Stimulated activated CD4-positive, alpha-beta T cell treated with anti-CD3 and anti-CD28 coated beads, Interleukin-12 subunit alpha, Interleukin-12 subunit beta, amount 100 ng/mL, for 48 hours (primary cell): ENCODE measurements at regions not wholly inside any gene's neighbourhood (a gene's known extent, or its start where the extent isn't known, plus 50 kb on each side); places are given as distances from the start of the nearest gene placed in this dataset.
"Not testable (repeated sequence)": the region's sequence is repeated elsewhere in the genome, so short reads cannot be mapped to it uniquely, and the experiment has no call there.

Experiments
- DNase-seq, 3 donors: peaks; one replicate each; pipeline ENCODE4 v3.0.0-alpha.2; 2020; ENCODE audit warnings: low read depth in 2 of 3, low spot score in 1 of 3

- no peak for DNase-seq
Observed at GRCh38 chr3:68676136-68676535, 256.2 kb downstream of the TAFA4 start.

- DNase-seq, result no peak
Observed at GRCh38 chr3:68667346-68667745, 265.0 kb downstream of the TAFA4 start.

- no peak for DNase-seq
Observed at GRCh38 chr3:68666429-68667136, 265.8 kb downstream of the TAFA4 start.

DNA sequence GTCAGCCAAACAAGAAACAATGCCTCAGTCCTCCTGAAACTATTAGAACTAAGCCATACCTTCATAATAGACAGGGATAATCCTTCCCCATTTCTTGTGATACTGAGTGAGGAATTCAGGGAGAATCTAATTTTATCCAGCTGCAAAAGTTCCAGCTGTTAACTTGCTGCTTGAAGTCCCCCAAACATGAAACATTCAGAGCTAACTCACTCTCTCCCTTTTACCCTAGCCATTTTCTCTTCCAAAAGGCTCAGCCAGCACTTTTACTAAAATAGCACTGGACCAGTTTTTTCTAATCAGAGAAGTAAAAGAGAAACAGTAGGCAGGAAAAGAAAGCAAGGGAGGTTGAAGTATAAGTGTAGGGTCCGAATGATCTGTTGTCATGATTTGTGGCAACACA is 268.1 kb downstream of the TAFA4 start:
- DNase-seq, result no peak

- no peak for DNase-seq
Observed at GRCh38 chr3:68662176-68662575, 270.2 kb downstream of the TAFA4 start.

GRCh38 chr3:68650657-68651056 is 281.7 kb downstream of the TAFA4 start:
- DNase-seq, result not testable (repeated sequence)

DNA sequence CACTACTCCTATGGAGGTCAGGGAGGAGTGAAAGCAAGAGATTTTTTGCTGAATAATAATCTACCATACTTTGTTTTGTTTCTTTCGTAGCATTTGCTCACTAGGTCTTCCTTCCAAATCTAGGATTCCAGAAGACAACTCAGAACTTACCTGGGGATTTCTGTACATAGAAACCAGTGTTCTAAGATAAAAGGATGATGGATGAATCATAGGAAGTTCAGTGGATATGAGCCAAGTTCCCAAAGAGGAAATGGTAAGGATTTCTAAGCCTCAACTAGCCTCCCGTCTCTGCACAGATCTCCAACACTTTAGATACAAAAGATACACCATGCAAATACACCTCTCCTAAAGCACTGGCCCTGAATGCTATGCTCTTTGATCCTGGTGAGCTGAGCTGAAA is 283.9 kb downstream of the TAFA4 start:
- DNase-seq, result no peak

DNA sequence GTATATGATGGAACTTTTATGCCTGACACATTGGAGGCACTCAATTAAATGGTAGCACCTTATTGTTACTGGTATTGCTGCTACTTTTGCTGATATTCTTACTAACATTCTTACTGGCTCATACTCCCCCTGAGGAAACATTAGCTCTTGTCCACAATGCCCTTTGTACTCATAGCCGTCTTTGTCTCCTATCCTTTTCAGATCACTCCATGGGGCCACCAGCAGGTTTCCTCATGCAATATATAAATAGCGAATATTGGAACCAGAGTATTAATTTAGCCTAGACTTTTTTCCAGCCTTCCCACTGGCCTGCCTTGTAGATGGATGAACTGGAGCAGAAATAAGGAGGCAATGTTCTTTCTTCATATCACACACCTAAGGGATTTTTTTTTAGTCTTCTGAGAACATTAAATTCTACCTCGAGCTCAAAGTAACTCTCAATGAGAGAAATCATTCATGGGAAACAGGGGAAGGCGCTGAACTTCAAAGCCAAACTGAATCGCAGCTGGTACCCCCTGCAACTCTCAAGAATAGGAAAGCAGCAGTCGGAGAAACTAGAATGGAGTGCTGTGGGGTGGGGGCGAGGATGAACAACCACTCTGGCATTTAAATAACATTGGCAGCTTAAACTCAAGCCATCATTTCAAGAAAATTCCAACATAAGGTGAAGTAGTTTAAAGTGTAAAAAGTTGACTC is 300.3 kb downstream of the TAFA4 start:
- no peak for DNase-seq

- no peak for DNase-seq
Observed at GRCh38 chr3:68620211-68620610, 312.1 kb downstream of the TAFA4 start.

DNA sequence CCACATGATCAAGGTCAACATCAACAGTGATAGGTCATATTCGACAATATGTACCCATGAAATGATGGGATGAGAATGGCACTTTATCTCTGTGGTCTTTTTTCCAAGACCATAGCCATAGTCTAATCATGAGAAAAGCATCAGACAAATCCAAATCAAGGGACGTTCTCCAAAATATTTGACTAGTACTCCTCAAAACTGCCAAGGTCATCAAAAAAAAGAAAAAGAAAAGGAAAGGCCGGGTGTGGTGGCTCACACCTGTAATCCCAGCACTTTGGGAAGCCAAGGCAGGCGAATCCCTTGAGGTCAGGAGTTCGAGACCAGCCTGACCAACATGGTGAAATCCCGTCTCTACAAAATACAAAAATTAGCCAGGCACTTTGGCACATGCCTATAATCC is 318.3 kb downstream of the TAFA4 start:
- no peak for DNase-seq

- DNase-seq, result no peak
Observed at GRCh38 chr3:68571321-68571720, 361.0 kb downstream of the TAFA4 start.

- DNase-seq, result no peak
Observed at GRCh38 chr3:68560728-68561127, 371.6 kb downstream of the TAFA4 start.

- no peak for DNase-seq
Observed at GRCh38 chr3:68535782-68536181, 396.6 kb downstream of the TAFA4 start.

DNA sequence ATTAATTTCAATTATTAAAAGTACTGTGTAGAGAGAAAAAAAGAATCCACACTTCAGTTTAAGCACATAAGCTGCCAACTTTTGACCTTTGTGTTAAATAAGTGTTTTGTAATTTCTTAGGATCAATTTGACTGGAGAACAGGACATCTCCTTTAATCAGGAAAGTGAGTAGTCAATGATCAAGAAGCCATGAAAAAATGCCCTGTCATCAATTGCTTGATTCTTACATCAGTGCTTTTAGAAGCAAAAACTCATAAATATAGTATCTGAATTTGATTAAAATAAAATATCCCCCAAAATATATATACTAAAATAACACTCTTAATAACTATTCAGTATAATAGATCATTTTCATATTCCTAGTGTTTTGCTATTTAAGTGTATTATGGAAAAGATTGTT is 409.0 kb downstream of the TAFA4 start:
- DNase-seq, result no peak

GRCh38 chr3:68515237-68515636 is 417.1 kb downstream of the TAFA4 start:
- no peak for DNase-seq

GRCh38 chr3:68504201-68504600 is 428.1 kb downstream of the TAFA4 start:
- DNase-seq, result no peak

- DNase-seq, result not testable (repeated sequence)
Observed at GRCh38 chr3:68485845-68486244, 446.5 kb downstream of the TAFA4 start.

DNA sequence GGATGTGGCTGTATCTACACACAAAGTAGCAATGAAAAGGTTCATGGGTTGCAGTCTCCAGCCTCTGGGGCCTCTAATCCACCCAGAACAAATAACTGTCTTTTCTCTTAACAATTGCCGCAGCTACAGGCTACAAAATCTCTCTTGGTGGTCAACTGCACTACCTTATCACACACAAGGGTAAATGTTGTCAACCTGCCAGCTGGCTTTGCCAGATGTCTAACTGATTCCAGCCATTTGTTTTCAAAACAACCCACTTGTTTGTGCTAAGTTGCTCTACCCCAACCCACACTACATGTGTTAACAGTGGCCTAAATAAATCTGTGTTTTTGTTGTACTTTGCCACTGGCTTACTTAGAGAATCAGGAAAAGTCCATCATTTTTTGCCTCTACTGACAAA is 447.3 kb downstream of the TAFA4 start:
- no peak for DNase-seq

GRCh38 chr3:68483601-68484000 is 448.7 kb downstream of the TAFA4 start:
- no peak for DNase-seq

GRCh38 chr3:68483041-68483440 is 449.3 kb downstream of the TAFA4 start:
- DNase-seq, result no peak

DNA sequence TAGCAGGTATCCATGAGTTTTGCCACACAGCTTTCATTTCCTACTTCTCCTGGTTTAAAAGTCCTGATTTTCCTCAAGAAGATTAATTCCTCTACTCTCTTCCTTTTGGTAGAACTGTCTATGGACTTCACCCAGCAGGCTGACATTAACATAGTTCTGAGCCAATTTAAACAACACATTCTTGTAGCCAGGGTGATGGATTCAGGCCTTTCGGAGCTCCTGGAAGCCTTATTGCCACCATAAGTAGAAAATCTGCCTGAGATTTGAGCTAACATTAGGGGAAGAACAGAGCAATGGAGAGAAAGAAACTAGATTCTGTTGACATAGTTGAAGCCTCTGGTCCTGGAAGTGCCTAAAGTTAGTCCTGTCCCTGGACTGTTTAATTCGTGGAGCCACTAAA is 449.8 kb downstream of the TAFA4 start:
- no peak for DNase-seq

DNA sequence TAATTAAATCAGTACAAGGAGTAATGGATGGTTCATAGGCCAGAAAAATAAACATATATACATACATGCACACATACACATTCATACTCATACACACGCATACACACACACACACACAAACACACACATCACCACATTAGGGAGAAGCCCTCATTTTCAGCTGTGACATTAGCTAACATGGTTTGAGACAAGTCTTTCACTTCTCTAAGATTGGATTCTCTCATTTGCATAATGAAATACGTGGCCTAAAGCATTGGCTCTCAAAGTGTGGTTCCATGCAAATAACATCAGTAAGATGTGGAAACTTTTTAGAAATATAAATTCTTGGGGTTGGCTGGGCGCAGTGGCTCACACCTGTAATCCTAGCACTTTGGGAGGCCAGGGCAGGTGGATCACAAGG is 452.6 kb downstream of the TAFA4 start:
- no peak for DNase-seq
